Brain pericyte (primary cell): ENCODE measurements at regions not wholly inside any gene's neighbourhood (a gene's known extent, or its start where the extent isn't known, plus 50 kb on each side); places are given as distances from the start of the nearest gene placed in this dataset.

ENCODE experiments used
- DNase-seq: peaks from one replicate; pipeline ENCODE4 v3.0.0-alpha.2; 2012; ENCODE audit warnings: low read depth, low spot score

GRCh38 chr21:27212441-27212840 lies 245.6 kb upstream of the ADAMTS5 start:
- DNase-seq, result no peak

- DNase-seq, result no peak
Measured at GRCh38 chr21:27209546-27209945, 242.7 kb upstream of the ADAMTS5 start.

- DNase-seq, result no peak
Measured at GRCh38 chr21:27206368-27206982, 239.6 kb upstream of the ADAMTS5 start.

- DNase-seq, result no peak
Measured at GRCh38 chr21:27202301-27202700, 235.4 kb upstream of the ADAMTS5 start.

- DNase-seq, result no peak
Measured at GRCh38 chr21:27201197-27201596, 234.3 kb upstream of the ADAMTS5 start.

GRCh38 chr21:27196651-27197050 lies 229.8 kb upstream of the ADAMTS5 start:
- no peak for DNase-seq

GRCh38 chr21:27192281-27192949 lies 225.5 kb upstream of the ADAMTS5 start:
- peak; percentile 18 for DNase-seq

GRCh38 chr21:27190601-27191000 lies 223.7 kb upstream of the ADAMTS5 start:
- DNase-seq, result no peak

- DNase-seq, result no peak
Measured at GRCh38 chr21:27189870-27190269, 223.0 kb upstream of the ADAMTS5 start.

- DNase-seq, result no peak
Measured at GRCh38 chr21:27173053-27173452, 206.2 kb upstream of the ADAMTS5 start.

GRCh38 chr21:27171707-27172106 lies 204.8 kb upstream of the ADAMTS5 start:
- peak; percentile 53 for DNase-seq

GRCh38 chr21:27168084-27168483 lies 201.2 kb upstream of the ADAMTS5 start:
- no peak for DNase-seq

GRCh38 chr21:27164208-27165177 lies 197.6 kb upstream of the ADAMTS5 start:
- DNase-seq, result no peak

GRCh38 chr21:27158967-27159366 lies 192.1 kb upstream of the ADAMTS5 start:
- no peak for DNase-seq

- DNase-seq, result no peak
Measured at GRCh38 chr21:27157097-27157496, 190.2 kb upstream of the ADAMTS5 start.

GRCh38 chr21:27156666-27157065 lies 189.8 kb upstream of the ADAMTS5 start:
- no peak for DNase-seq

- DNase-seq, result no peak
Measured at GRCh38 chr21:27155130-27155500, 188.2 kb upstream of the ADAMTS5 start.

- no peak for DNase-seq
Measured at GRCh38 chr21:27154451-27155129, 187.7 kb upstream of the ADAMTS5 start.

GRCh38 chr21:27152996-27153395 lies 186.1 kb upstream of the ADAMTS5 start:
- DNase-seq, result no peak

GRCh38 chr21:27149034-27149433 lies 182.1 kb upstream of the ADAMTS5 start:
- DNase-seq, result no peak

GRCh38 chr21:27146268-27146667 lies 179.4 kb upstream of the ADAMTS5 start:
- no peak for DNase-seq
